ENCODE measurements at regions not wholly inside any gene's neighbourhood (a gene's known extent, or its start where the extent isn't known, plus 50 kb on each side); places are given as distances from the start of the nearest gene placed in this dataset.
A peak's percentile ranks its signal among the peaks of the same experiment; 100 is the strongest.
"Not testable (repeated sequence)": the region's sequence is repeated elsewhere in the genome, so short reads cannot be mapped to it uniquely, and the experiment has no call there.

GRCh38 chr9:82382887-82383616, 394.5 kb downstream of the SPATA31D1 start:
- DNase-seq (ENCODE audit: low spot score): no peak

GRCh38 chr9:82385633-82386032, 397.1 kb downstream of the SPATA31D1 start:
- DNase-seq (ENCODE audit: low spot score): no peak

GRCh38 chr9:82397534-82397933, 409.0 kb downstream of the SPATA31D1 start:
- no peak for DNase-seq (ENCODE audit: low spot score)

- DNase-seq (ENCODE audit: low spot score): no peak
Measured at GRCh38 chr9:82404196-82404870, 415.8 kb downstream of the SPATA31D1 start.

- DNase-seq (ENCODE audit: low spot score): no peak
Measured at GRCh38 chr9:82404881-82405280, 416.3 kb downstream of the SPATA31D1 start.

GRCh38 chr9:82406456-82407085, 418.0 kb downstream of the SPATA31D1 start:
- DNase-seq (ENCODE audit: low spot score): no peak

- DNase-seq (ENCODE audit: low spot score): no peak
Measured at GRCh38 chr9:82410306-82410705, 421.7 kb downstream of the SPATA31D1 start.

- DNase-seq (ENCODE audit: low spot score): no peak
Measured at GRCh38 chr9:82410866-82411265, 422.3 kb downstream of the SPATA31D1 start.

- DNase-seq (ENCODE audit: low spot score): no peak
Measured at GRCh38 chr9:82412586-82413305, 424.2 kb downstream of the SPATA31D1 start.

- DNase-seq (ENCODE audit: low spot score): no peak
Measured at GRCh38 chr9:82417501-82417900, 428.9 kb downstream of the SPATA31D1 start.

- DNase-seq (ENCODE audit: low spot score): no peak
Measured at GRCh38 chr9:82418334-82418733, 429.8 kb downstream of the SPATA31D1 start.

GRCh38 chr9:82419696-82420486, 431.3 kb downstream of the SPATA31D1 start:
- DNase-seq (ENCODE audit: low spot score): no peak

GRCh38 chr9:82421498-82421897, 432.9 kb downstream of the SPATA31D1 start:
- DNase-seq (ENCODE audit: low spot score): peak; percentile 0

GRCh38 chr9:82423700-82424099, 435.1 kb downstream of the SPATA31D1 start:
- DNase-seq (ENCODE audit: low spot score): no peak

- no peak for DNase-seq (ENCODE audit: low spot score)
Measured at GRCh38 chr9:82424599-82425120, 436.1 kb downstream of the SPATA31D1 start.

GRCh38 chr9:82431121-82431520, 442.5 kb downstream of the SPATA31D1 start:
- DNase-seq (ENCODE audit: low spot score): no peak

GRCh38 chr9:82433290-82433931, 444.8 kb downstream of the SPATA31D1 start:
- DNase-seq (ENCODE audit: low spot score): not testable (repeated sequence)

GRCh38 chr9:82436475-82436874, 447.9 kb downstream of the SPATA31D1 start:
- DNase-seq (ENCODE audit: low spot score): no peak

GRCh38 chr9:82437183-82437582, 448.6 kb downstream of the SPATA31D1 start:
- not testable (repeated sequence) for DNase-seq (ENCODE audit: low spot score)

GRCh38 chr9:82438581-82438980, 450.0 kb downstream of the SPATA31D1 start:
- DNase-seq (ENCODE audit: low spot score): no peak

- no peak for DNase-seq (ENCODE audit: low spot score)
Measured at GRCh38 chr9:82443312-82443711, 454.7 kb downstream of the SPATA31D1 start.
